ENCODE measurements at regions not wholly inside any gene's neighbourhood (a gene's known extent, or its start where the extent isn't known, plus 50 kb on each side); places are given as distances from the start of the nearest gene placed in this dataset.

DNA sequence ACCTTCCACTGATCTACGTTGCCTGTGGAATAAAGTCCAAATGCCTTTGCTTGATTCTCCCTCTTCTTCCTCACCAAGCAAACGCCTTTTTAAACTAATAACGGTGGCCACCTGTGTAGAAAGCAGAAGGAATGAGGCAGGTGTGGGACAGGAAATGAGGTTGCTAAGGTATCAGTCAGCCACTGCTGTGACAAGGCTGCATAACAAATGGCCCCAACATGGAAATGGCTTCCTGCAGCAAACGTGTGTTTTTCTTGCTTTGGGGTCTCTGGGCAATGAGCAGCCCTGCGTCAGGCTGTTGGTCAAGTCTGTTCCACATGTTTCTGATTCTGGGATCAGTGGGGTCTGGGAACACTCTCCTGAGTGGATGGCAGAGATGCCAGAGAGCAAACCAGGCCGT is 56.0 kb upstream of the EN2 start:
- TF ChIP-seq, protein P1, sequence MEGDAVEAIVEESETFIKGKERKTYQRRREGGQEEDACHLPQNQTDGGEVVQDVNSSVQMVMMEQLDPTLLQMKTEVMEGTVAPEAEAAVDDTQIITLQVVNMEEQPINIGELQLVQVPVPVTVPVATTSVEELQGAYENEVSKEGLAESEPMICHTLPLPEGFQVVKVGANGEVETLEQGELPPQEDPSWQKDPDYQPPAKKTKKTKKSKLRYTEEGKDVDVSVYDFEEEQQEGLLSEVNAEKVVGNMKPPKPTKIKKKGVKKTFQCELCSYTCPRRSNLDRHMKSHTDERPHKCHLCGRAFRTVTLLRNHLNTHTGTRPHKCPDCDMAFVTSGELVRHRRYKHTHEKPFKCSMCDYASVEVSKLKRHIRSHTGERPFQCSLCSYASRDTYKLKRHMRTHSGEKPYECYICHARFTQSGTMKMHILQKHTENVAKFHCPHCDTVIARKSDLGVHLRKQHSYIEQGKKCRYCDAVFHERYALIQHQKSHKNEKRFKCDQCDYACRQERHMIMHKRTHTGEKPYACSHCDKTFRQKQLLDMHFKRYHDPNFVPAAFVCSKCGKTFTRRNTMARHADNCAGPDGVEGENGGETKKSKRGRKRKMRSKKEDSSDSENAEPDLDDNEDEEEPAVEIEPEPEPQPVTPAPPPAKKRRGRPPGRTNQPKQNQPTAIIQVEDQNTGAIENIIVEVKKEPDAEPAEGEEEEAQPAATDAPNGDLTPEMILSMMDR (IDR thresholded peaks at IDR 0.05) = no peak
- no peak for TF ChIP-seq EZH2 (IDR thresholded peaks at IDR 0.05; ENCODE audit: borderline replicate concordance, insufficient read depth, low read depth, low read length, poor library complexity, severe bottlenecking)

Data from B cell (primary cell).